NCI-H1417 (cell line): ENCODE measurements at regions not wholly inside any gene's neighbourhood (a gene's known extent, or its start where the extent isn't known, plus 50 kb on each side); places are given as distances from the start of the nearest gene placed in this dataset.
"Not testable (repeated sequence)": the region's sequence is repeated elsewhere in the genome, so short reads cannot be mapped to it uniquely, and the experiment has no call there.

Experiments used
- DNase-seq, 3 experiments: peaks; one replicate each; lab custom pipeline; 2025; lab: John Stamatoyannopoulos, UW

GRCh38 chr10:2543142-2543886, 524.0 kb upstream of the PFKP start:
- no peak for DNase-seq

DNA sequence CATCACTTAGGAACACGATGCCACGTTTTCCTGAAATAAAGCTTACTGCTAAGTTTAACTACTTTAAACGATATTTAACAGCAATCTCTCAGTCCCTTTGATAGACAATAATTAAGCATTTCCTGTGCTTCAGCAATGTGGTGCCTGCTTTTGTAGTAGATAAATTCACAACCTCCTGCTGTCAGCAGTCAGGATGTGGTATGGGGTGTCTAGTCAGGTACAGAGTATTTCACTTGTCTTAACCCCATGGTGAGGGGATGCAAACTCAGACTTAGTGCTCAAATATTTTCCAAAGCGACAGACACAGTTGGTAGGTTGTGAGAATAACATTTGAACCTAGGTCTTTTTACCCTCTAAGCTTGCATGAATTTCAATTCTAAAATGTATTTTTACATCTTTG, 526.2 kb upstream of the PFKP start:
- DNase-seq = no peak

DNA sequence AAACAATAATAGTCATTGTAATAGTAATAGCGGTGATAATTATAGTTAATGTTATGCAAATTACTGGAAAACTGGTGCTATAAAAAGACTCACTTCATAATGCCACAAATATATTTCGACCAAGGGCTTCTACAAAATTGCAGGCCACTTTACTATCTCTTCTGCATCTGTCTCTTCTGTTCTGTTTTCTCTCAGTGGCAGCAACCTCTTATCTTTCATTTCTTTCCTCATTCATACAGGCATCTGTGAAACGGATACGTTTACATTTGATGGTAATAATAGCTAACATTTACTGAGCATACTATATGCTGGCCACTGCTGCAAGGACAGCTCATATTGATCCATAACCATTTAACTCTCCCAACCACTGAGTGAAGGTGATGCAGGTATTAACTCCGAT, 537.4 kb upstream of the PFKP start:
- DNase-seq = no peak

- no peak for DNase-seq
Observed at GRCh38 chr10:2525781-2526180, 541.6 kb upstream of the PFKP start.

GRCh38 chr10:2519139-2519538, 548.2 kb upstream of the PFKP start:
- DNase-seq = peak in 1 of 3 experiments; percentile 2

GRCh38 chr10:2509081-2509531, 558.2 kb upstream of the PFKP start:
- DNase-seq = no peak

GRCh38 chr10:2501366-2501940, 565.9 kb upstream of the PFKP start:
- not testable (repeated sequence) for DNase-seq

- DNase-seq = no peak
Observed at GRCh38 chr10:2494399-2494798, 572.9 kb upstream of the PFKP start.

GRCh38 chr10:2488446-2489005, 578.8 kb upstream of the PFKP start:
- no peak for DNase-seq

GRCh38 chr10:2487921-2488320, 579.4 kb upstream of the PFKP start:
- DNase-seq = no peak

GRCh38 chr10:2478656-2479055, 588.7 kb upstream of the PFKP start:
- DNase-seq = no peak

DNA sequence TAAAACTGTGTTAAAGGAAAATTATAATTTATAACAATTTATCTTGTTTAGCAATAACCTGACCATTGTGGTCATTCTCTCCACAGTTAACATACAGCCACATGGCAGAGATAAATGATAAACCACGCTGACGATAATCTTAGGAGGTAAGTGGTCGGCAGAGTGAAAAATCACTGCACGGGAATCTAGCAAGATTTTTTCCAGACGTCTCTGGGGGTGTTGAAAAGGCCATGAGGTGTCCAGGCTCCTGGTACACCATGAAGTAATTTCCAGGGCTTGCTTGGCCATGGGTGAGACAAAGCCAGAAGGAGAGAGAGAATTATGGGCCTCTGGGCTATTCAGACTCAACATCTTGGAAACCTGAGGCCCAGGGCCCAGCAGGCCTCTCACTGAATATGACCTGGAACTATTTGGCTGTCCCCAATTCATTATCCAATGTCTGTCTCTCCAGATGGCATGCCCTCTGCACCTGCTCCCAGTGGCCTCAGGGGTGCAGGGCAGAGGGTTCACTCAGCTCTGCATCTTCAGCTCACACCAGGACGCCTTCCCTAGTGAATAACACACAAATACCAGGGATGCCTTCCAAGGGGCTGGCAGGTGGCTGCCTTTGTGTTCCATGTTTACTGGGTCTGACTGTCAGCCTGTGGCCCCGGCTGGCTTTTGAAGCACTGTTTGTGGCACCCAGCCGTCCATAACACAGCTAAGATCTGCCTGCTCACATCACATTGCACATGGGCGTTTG, 590.4 kb upstream of the PFKP start:
- DNase-seq = peak in 1 of 3 experiments; percentile 2

- DNase-seq = no peak
Observed at GRCh38 chr10:2476218-2476811, 591.0 kb upstream of the PFKP start.

DNA sequence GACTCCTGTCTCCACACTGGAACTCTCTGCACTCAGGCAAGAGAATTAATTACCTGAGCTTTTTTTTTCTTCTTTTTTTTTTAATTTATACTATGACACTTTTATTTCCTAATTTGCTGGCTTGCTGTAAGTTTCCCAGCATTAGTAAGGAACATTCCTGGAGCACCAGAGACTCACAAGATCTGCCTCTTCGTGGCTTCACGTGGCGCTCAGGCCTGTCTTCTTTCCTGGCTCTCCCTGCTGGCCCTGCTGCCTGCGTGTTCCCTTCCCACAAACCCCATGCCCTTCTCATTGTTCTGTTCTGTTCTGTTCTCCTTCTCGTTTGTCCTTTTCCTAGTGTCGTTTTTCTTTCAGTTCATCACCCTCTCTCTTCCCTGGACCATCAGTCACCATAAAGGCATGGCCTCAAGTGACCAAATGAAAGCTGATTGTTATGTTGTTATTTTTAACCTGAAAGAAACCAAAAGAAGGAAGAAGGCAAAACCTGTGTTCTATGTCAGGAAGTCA, 591.6 kb upstream of the PFKP start:
- no peak for DNase-seq

DNA sequence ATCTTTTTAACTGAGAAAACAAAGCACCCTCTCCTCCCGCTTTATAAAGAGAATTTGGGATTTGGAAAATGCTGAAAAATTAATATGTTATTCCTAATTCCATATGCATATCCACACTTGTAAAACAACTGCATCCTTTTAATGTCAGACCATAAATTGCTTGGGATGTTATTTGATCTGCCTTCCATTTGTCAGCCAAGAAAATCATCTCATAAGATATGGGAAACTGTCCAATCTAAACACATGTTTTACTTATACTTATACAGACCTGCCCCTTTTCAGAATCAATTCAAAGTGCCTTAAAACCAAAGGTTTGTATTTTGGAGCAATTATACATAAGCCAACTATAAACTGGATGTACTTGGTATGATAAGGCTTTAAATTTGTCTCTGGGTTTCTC, 595.5 kb upstream of the PFKP start:
- no peak for DNase-seq

DNA sequence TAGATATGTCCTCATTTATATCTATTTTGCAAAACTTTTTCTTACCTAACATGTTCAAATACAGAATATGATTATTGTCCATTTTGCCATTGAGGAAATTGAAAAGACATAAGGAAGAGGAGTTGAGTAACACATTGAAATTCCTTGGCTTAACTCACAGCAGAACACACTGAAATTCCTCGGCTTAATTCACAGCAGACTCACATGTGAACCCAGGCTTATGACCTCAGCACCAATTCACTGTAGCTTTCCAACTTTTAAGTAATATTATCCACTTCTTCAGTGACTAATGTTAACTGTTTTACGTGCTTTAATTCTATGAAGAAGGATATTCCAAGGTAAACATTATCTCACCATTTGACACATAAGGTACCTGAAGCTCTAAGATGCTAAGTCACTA, 597.5 kb upstream of the PFKP start:
- no peak for DNase-seq

DNA sequence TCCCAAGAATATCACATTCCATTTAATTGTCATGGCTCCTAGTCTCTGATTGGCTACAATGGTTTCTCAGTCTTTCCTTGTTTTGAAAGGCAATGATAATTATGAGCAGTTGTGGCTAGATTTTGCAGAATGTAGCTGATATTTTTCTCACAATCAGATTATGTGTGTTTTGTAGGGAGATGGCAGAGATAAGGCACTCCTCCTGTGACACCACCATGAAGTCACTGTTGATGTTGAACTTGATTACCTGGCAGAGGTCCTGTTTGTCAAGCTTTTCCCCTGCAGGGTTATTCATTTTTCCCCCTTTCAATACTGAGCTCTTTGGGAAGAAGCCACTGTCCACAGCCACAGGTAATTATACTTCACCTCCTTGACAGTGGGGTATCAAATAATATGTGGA, 602.9 kb upstream of the PFKP start:
- no peak for DNase-seq

GRCh38 chr10:2463316-2463715, 604.0 kb upstream of the PFKP start:
- DNase-seq = no peak

DNA sequence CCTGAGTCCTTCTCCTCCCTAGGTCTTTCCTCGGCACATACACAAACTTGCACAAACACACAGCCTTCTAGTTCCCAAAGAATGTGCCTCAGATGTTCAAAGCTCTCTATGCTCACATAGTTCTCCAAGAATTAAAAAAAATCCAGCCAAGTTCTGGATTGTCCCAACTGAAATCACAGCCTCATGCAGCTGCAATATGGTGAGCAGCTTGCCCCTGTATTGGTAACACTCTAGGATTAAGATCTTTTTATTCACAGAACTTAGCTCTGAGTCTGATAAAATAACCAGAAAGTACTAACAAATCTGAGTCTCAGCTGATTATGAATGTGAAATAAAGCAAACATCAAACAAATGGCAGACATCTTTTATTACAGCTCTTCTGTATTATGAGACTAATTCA, 604.8 kb upstream of the PFKP start:
- no peak for DNase-seq

- no peak for DNase-seq
Observed at GRCh38 chr10:2460812-2461211, 606.5 kb upstream of the PFKP start.

- no peak for DNase-seq
Observed at GRCh38 chr10:2459713-2460112, 607.6 kb upstream of the PFKP start.

DNA sequence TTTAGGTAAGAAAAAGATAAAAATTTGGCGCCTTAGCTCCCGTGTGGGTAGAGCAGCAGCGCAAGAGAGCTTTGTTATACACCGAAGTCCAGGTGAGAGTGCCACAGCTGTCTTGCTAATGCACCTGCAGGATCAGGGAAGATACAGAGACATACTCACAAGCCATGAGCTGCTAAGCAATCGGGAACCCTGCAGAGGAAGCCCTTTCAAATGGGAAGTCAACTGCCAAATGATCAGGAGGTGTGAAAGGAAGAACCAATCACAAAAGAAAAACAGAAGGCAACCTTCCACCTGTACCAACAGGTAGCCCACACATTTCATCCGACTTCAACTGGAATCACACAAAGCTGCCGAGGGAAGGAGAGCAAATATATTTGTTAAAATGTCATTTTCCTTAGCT, 610.5 kb upstream of the PFKP start:
- DNase-seq = no peak
